ENCODE measurements at regions not wholly inside any gene's neighbourhood (a gene's known extent, or its start where the extent isn't known, plus 50 kb on each side); places are given as distances from the start of the nearest gene placed in this dataset.

DNA sequence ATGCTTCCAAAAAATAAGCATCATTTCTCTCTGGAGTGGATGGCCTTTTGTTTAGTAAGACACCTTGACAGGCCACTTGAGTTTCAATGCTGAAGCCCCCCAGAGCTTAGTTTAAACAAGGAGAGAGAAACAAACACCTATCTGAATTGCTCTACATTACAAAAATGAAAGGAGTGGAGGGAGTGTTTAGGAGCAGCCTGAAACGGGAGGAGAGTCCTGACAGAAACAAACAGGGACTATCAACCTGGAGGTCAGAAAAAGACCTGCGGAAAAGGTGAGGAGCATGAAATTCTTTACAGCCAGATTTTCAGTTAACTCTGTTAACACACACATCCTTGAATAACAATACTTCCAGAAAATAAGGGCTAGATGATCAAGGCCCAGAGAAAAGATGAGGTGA lies 126.2 kb downstream of the NR4A2 start (continued):
- TF ChIP-seq HOXB13 (CRISPR knock-in tag; IDR thresholded peaks at IDR 0.05; ENCODE audit: low read depth) (no peak), RFX5 (IDR thresholded peaks at IDR 0.05) (no peak), FOSL2 (IDR thresholded peaks at IDR 0.05) (no peak), FOSL2 (CRISPR knock-in tag; IDR thresholded peaks at IDR 0.05) (no peak)

DNA sequence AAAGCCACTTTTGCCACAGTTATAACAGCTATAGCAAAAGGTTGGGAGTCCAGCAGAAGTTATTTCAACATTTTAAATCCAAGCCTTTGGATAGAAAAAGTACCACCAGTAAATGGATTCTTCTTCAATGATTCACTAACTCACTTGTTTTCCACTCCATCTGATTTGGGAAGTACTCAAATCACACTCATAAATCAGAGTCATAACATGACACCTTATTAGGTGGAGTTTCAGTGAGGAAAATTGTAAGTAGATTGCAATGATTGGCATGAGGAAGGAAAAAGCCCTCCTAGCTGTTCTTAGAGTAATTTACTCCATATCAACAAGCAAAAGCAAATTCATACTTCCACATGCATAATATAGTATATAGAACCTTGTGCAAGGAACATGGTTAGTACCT lies 132.9 kb downstream of the NR4A2 start:
- FAIRE-seq (no peak), ATAC-seq (no peak), DNase-seq (ENCODE audit: low read depth in 1 of 2, low spot score in 1 of 2) (no peak)
- Histone ChIP-seq H3K4me1 (no peaks in the 10 kb centered on the region), H3K9me3 (no peaks in the 10 kb centered on the region), H3K27ac (no peak overlapping the region), H3K4me2 (no peak overlapping the region), H3K4me3 (no peak overlapping the region)
- no peak for TF ChIP-seq CHD4 (IDR thresholded peaks at IDR 0.05; ENCODE audit: borderline replicate concordance)
- ChIA-PET POLR2A (no interaction called here), CTCF (no interaction called here)

DNA sequence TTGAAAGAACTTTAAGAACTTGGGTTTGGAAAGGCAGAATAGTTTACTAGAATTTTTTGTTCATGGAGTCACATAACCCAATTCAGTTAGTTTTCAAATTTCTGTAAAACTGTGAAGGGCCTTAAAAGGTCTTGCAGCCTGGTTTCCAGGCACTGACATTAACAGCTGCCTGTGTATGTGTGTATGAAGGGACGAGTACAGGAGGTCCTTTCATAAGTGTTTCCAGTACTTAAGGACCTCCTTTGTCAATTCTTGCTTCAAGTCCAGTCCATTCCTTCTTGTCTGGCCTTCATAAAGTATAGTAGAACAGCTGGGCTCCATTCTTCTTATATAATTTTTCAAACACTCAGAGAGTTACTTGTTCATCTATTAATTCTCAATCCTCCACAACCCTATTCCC lies 136.5 kb downstream of the NR4A2 start:
- TF ChIP-seq, protein P1, sequence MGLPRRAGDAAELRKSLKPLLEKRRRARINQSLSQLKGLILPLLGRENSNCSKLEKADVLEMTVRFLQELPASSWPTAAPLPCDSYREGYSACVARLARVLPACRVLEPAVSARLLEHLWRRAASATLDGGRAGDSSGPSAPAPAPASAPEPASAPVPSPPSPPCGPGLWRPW (IDR thresholded peaks at IDR 0.05) = no peak
- TF ChIP-seq HOXB5 (CRISPR knock-in tag; IDR thresholded peaks at IDR 0.05) (no peak), HEYL (CRISPR knock-in tag; IDR thresholded peaks at IDR 0.05) (no peak), FOXS1 (CRISPR knock-in tag; IDR thresholded peaks at IDR 0.05) (no peak), CHD2 (IDR thresholded peaks at IDR 0.05; ENCODE audit: low read length, partially characterized antibody) (no peak), PHF8 (IDR thresholded peaks at IDR 0.05; ENCODE audit: borderline replicate concordance, low read depth) (no peak), BHLHE40 (IDR thresholded peaks at IDR 0.05; ENCODE audit: low read depth, low read length) (no peak), RARB (CRISPR knock-in tag; IDR thresholded peaks at IDR 0.05) (no peak), ZFP36 (IDR thresholded peaks at IDR 0.05; ENCODE audit: borderline replicate concordance, partially characterized antibody) (no peak), CBX2 (IDR thresholded peaks at IDR 0.05; ENCODE audit: borderline replicate concordance, low read depth) (no peak), NFE2L2 (conservative IDR thresholded peaks at IDR 0.05; ENCODE audit: low read length) (no peak), POLR2AphosphoS2 (conservative IDR thresholded peaks at IDR 0.05; ENCODE audit: low read length) (no peak), ZC3H11A (IDR thresholded peaks at IDR 0.05) (no peak), HOXA7 (CRISPR knock-in tag; IDR thresholded peaks at IDR 0.05) (no peak), ESRRA (IDR thresholded peaks at IDR 0.05; ENCODE audit: borderline replicate concordance, low read length) (no peak), RCOR1 (IDR thresholded peaks at IDR 0.05; ENCODE audit: low read depth, low read length) (no peak), MAZ (IDR thresholded peaks at IDR 0.05; ENCODE audit: borderline replicate concordance, low read depth, low read length) (no peak), RNF2 (IDR thresholded peaks at IDR 0.05; ENCODE audit: borderline replicate concordance, low read depth) (no peak)
- no peak overlapping the region for H3K4me2 ChIP-seq
- CTCF ChIA-PET = no interaction called here
- 26% methylated on average over 1 of the region's 1 CpG for whole genome bisulfite sequencing (ENCODE audit: missing lambda C conversion rate)
- ATAC-seq = no peak
- H3K4me3 ChIP-seq = no peak overlapping the region
- POLR2A ChIA-PET = no interaction called here
- no peak for DNase-seq (ENCODE audit: low read depth in 1 of 2, low spot score in 1 of 2)
- H3K9me3 ChIP-seq = no peaks in the 10 kb centered on the region
- no peaks in the 10 kb centered on the region for H3K4me1 ChIP-seq
- no peak for FAIRE-seq
- H3K27ac ChIP-seq = no peak overlapping the region

DNA sequence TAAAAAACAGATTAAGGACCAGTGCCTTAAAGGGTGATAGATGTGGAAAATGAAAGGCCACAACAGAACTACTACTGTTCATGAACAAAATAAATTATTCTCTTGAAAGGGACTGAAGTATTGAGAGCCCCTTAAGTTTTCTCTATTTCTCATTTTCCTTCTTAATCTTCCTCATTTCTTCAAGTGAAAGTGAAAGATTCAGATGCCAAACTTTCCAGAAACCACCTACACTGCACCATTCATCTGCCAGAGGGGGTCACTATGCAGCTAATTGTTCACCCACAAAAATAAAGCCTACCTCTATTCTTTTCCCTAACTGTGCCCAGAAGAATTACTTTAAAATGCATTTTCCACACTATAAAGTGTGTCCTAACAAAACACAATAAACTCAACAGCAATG lies 140.1 kb downstream of the NR4A2 start:
- no peak for ATAC-seq
- CTCF ChIA-PET = interaction anchor here (1.6 kb wide), 1 partner anchor 19 kb away, joined by 3 read pairs; no protein-coding TSS in a partner anchor

More for the DNA sequence above, 140.1 kb downstream of the NR4A2 start:
- FAIRE-seq = no peak
- TF ChIP-seq SMC3 (IDR thresholded peaks at IDR 0.05) (0 out of 3 replicates have a peak, but pooled peaks have one; percentile 14), EHMT2 (IDR thresholded peaks at IDR 0.05; ENCODE audit: low read depth) (no peak), RAD21 (conservative IDR thresholded peaks at IDR 0.05 in 1 of 2, IDR thresholded peaks at IDR 0.05 in 1 of 2) (peak in 1 of 2 experiments; percentile 35; a peak in 2 of 5 replicates)
- TF ChIP-seq, protein P2, sequence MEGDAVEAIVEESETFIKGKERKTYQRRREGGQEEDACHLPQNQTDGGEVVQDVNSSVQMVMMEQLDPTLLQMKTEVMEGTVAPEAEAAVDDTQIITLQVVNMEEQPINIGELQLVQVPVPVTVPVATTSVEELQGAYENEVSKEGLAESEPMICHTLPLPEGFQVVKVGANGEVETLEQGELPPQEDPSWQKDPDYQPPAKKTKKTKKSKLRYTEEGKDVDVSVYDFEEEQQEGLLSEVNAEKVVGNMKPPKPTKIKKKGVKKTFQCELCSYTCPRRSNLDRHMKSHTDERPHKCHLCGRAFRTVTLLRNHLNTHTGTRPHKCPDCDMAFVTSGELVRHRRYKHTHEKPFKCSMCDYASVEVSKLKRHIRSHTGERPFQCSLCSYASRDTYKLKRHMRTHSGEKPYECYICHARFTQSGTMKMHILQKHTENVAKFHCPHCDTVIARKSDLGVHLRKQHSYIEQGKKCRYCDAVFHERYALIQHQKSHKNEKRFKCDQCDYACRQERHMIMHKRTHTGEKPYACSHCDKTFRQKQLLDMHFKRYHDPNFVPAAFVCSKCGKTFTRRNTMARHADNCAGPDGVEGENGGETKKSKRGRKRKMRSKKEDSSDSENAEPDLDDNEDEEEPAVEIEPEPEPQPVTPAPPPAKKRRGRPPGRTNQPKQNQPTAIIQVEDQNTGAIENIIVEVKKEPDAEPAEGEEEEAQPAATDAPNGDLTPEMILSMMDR (IDR thresholded peaks at IDR 0.05) = peak; percentile 20; the same call in 1 of the 3 replicates
- Histone ChIP-seq H3K9me3 (no peaks in the 10 kb centered on the region), H3K4me3 (no peak overlapping the region), H3K27ac (no peak overlapping the region), H3K4me2 (no peak overlapping the region), H3K4me1 (no peaks in the 10 kb centered on the region)
- no peak for DNase-seq (ENCODE audit: low read depth in 1 of 2, low spot score in 1 of 2)
- POLR2A ChIA-PET = no interaction called here

Measured in A549 (cell line).